Hepatocyte (in vitro differentiated cells): ENCODE measurements at regions not wholly inside any gene's neighbourhood (a gene's known extent, or its start where the extent isn't known, plus 50 kb on each side); places are given as distances from the start of the nearest gene placed in this dataset.

Experiments used
- DNase-seq: peaks from one replicate; pipeline ENCODE4 v3.0.0-alpha.2; 2016; ENCODE audit warnings: low spot score
- H2AFZ ChIP-seq: fragments of 200-600 bp; sonication (generic); 2 replicates; pipeline ENCODE4 v1.6.0; 2016; ENCODE audit warnings: antibody characterized with exemption, mild to moderate bottlenecking
- H3K27ac ChIP-seq: fragments of 200-600 bp; sonication (generic); 2 replicates; pipeline ENCODE4 v1.5.1; 2016; ENCODE audit warnings: mild to moderate bottlenecking
- H3K27me3 ChIP-seq: fragments of 200-600 bp; sonication (generic); 2 replicates; pipeline ENCODE4 v1.6.1; 2016
- H3K36me3 ChIP-seq: fragments of 200-600 bp; sonication (generic); replicated peaks from 2 replicates; pipeline ENCODE4 v1.5.1; 2016; ENCODE audit warnings: low read depth; ENCODE audit not compliant: insufficient read depth
- H3K4me1 ChIP-seq: fragments of 200-600 bp; sonication (generic); 2 replicates; pipeline ENCODE4 v1.5.1; 2016; ENCODE audit warnings: mild to moderate bottlenecking, moderate library complexity; ENCODE audit not compliant: insufficient read depth
- H3K4me2 ChIP-seq: fragments of 200-600 bp; sonication (generic); 2 replicates; pipeline ENCODE4 v1.6.0; 2016
- H3K4me3 ChIP-seq: fragments of 200-600 bp; sonication (generic); 2 replicates; pipeline ENCODE4 v1.5.1; 2016; ENCODE audit warnings: mild to moderate bottlenecking
- H3K79me2 ChIP-seq: fragments of 200-600 bp; sonication (generic); 2 replicates; pipeline ENCODE4 v1.6.0; 2017; ENCODE audit warnings: mild to moderate bottlenecking
- H3K9me2 ChIP-seq: fragments of 200-600 bp; sonication (generic); replicated peaks from 2 replicates; pipeline ENCODE4 v1.6.0; 2017; ENCODE audit warnings: mild to moderate bottlenecking; ENCODE audit not compliant: insufficient read depth
- H3K9me3 ChIP-seq: fragments of 200-600 bp; sonication (generic); 2 replicates; pipeline ENCODE4 v1.5.1; 2016; ENCODE audit warnings: low read depth, mild to moderate bottlenecking
- H4K20me1 ChIP-seq: fragments of 200-600 bp; sonication (generic); 2 replicates; pipeline ENCODE4 v1.6.0; 2016; ENCODE audit warnings: mild to moderate bottlenecking; ENCODE audit not compliant: insufficient read depth, poor library complexity, severe bottlenecking
- EZH2 ChIP-seq: fragments of 200-600 bp; sonication (generic); IDR thresholded peaks from 2 replicates; pipeline ENCODE4 v1.6.1; 2016; ENCODE audit warnings: antibody characterized with exemption, mild to moderate bottlenecking, borderline replicate concordance
- EZH2phosphoT487 ChIP-seq: fragments of 200-600 bp; sonication (generic); IDR thresholded peaks from one replicate; pipeline ENCODE4 v1.6.1; 2018; ENCODE audit warnings: antibody characterized with exemption, mild to moderate bottlenecking, low read depth, moderate library complexity; ENCODE audit not compliant: unreplicated experiment, severe bottlenecking
- WGBS: methylation state at CpG from one replicate; pipeline ENCODE4 v1.1.6; 2016; ENCODE audit warnings: low lambda C conversion rate; ENCODE audit errors: missing lambda C conversion rate; 5-methylcytosine and 5-hydroxymethylcytosine counted together
- TF ChIP-seq, protein P1 (sequence below): fragments of 200-600 bp; sonication (generic); IDR thresholded peaks from 2 replicates; pipeline ENCODE4 v1.5.1; 2016; ENCODE audit warnings: antibody characterized with exemption, mild to moderate bottlenecking; ENCODE audit not compliant: poor library complexity

- Histone ChIP-seq H3K36me3 (no peaks in the 10 kb centered on the region), H3K4me1 (no peaks in the 10 kb centered on the region), H3K27me3 (peaks cover 7% of the 10 kb centered on the region), H4K20me1 (no peaks in the 10 kb centered on the region), H3K4me2 (no peak overlapping the region), H3K4me3 (no peak overlapping the region), H3K9me2 (no peaks in the 10 kb centered on the region), H2AFZ (no peak overlapping the region), H3K9me3 (no peaks in the 10 kb centered on the region), H3K79me2 (no peaks in the 10 kb centered on the region), H3K27ac (no peak overlapping the region)
- 61% methylated on average over 10 of the region's 10 CpGs for WGBS
- no peak for DNase-seq
- TF ChIP-seq, protein P1, sequence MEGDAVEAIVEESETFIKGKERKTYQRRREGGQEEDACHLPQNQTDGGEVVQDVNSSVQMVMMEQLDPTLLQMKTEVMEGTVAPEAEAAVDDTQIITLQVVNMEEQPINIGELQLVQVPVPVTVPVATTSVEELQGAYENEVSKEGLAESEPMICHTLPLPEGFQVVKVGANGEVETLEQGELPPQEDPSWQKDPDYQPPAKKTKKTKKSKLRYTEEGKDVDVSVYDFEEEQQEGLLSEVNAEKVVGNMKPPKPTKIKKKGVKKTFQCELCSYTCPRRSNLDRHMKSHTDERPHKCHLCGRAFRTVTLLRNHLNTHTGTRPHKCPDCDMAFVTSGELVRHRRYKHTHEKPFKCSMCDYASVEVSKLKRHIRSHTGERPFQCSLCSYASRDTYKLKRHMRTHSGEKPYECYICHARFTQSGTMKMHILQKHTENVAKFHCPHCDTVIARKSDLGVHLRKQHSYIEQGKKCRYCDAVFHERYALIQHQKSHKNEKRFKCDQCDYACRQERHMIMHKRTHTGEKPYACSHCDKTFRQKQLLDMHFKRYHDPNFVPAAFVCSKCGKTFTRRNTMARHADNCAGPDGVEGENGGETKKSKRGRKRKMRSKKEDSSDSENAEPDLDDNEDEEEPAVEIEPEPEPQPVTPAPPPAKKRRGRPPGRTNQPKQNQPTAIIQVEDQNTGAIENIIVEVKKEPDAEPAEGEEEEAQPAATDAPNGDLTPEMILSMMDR: no peak
- TF ChIP-seq EZH2: no peak
- no peak for TF ChIP-seq EZH2phosphoT487
Measured at GRCh38 chr2:239566995-239567568, 166.3 kb upstream of the HDAC4 start.

GRCh38 chr2:239566162-239566994, 165.6 kb upstream of the HDAC4 start:
- WGBS: 96% methylated on average over 15 of the region's 15 CpGs
- Histone ChIP-seq H4K20me1 (no peaks in the 10 kb centered on the region), H3K79me2 (no peaks in the 10 kb centered on the region), H3K9me3 (no peaks in the 10 kb centered on the region), H3K27ac (no peak overlapping the region), H3K36me3 (no peaks in the 10 kb centered on the region), H3K4me1 (no peaks in the 10 kb centered on the region), H2AFZ (no peak overlapping the region), H3K9me2 (no peaks in the 10 kb centered on the region), H3K4me3 (no peak overlapping the region), H3K27me3 (peaks cover 7% of the 10 kb centered on the region), H3K4me2 (no peak overlapping the region)
- no peak for DNase-seq
- no peak for TF ChIP-seq EZH2
- no peak for TF ChIP-seq EZH2phosphoT487
- TF ChIP-seq, protein P1: no peak

- no peak overlapping the region for H3K27ac ChIP-seq
- no peaks in the 10 kb centered on the region for H3K36me3 ChIP-seq
- TF ChIP-seq EZH2phosphoT487 (no peak), EZH2 (no peak)
- TF ChIP-seq, protein P1: no peak
- no peak overlapping the region for H3K4me3 ChIP-seq
- H3K27me3 ChIP-seq: peaks cover 7% of the 10 kb centered on the region
- H3K4me1 ChIP-seq: no peaks in the 10 kb centered on the region
- no peaks in the 10 kb centered on the region for H3K79me2 ChIP-seq
- H3K4me2 ChIP-seq: no peak overlapping the region
- no peaks in the 10 kb centered on the region for H3K9me2 ChIP-seq
- WGBS: 94% methylated on average over 10 of the region's 10 CpGs
- H3K9me3 ChIP-seq: no peaks in the 10 kb centered on the region
- H2AFZ ChIP-seq: no peak overlapping the region
- no peaks in the 10 kb centered on the region for H4K20me1 ChIP-seq
- DNase-seq: no peak
Measured at GRCh38 chr2:239564587-239564986, 163.8 kb upstream of the HDAC4 start.
